ENCODE measurements at regions not wholly inside any gene's neighbourhood (a gene's known extent, or its start where the extent isn't known, plus 50 kb on each side); places are given as distances from the start of the nearest gene placed in this dataset.
"Not testable (repeated sequence)": the region's sequence is repeated elsewhere in the genome, so short reads cannot be mapped to it uniquely, and the experiment has no call there.

- Mint-ChIP-seq H3K27me3 (no peaks in the 10 kb centered on the region), H3K27ac (no peak overlapping the region), H3K4me1 (ENCODE audit: low read depth) (no peaks in the 10 kb centered on the region), H3K4me3 (no peak overlapping the region), H3K36me3 (ENCODE audit: low read depth) (no peaks in the 10 kb centered on the region), H3K9me3 (peaks cover 14% of the 10 kb centered on the region)
These were observed 808.1 kb downstream of the XPNPEP1 start for GRCh38 chr10:109115179-109115578.

GRCh38 chr10:109114579-109114978 is 808.7 kb downstream of the XPNPEP1 start:
- H3K4me3 Mint-ChIP-seq: no peak overlapping the region
- peaks cover 17% of the 10 kb centered on the region for H3K9me3 Mint-ChIP-seq
- no peaks in the 10 kb centered on the region for H3K27me3 Mint-ChIP-seq

GRCh38 chr10:109106604-109107003 is 816.7 kb downstream of the XPNPEP1 start:
- Mint-ChIP-seq H3K4me3 (no peak overlapping the region), H3K27me3 (no peaks in the 10 kb centered on the region), H3K27ac (no peak overlapping the region), H3K4me1 (ENCODE audit: low read depth) (no peaks in the 10 kb centered on the region), H3K9me3 (peaks cover 7% of the 10 kb centered on the region), H3K36me3 (ENCODE audit: low read depth) (no peaks in the 10 kb centered on the region)

More at GRCh38 chr10:109114579-109114978, 808.7 kb downstream of the XPNPEP1 start:
- Mint-ChIP-seq H3K4me1 (ENCODE audit: low read depth) (no peaks in the 10 kb centered on the region), H3K27ac (no peak overlapping the region), H3K36me3 (ENCODE audit: low read depth) (no peaks in the 10 kb centered on the region)

- Mint-ChIP-seq H3K27ac (no peak overlapping the region), H3K36me3 (ENCODE audit: low read depth) (no peaks in the 10 kb centered on the region), H3K27me3 (no peaks in the 10 kb centered on the region), H3K4me1 (ENCODE audit: low read depth) (no peaks in the 10 kb centered on the region), H3K9me3 (peaks cover 8% of the 10 kb centered on the region), H3K4me3 (no peak overlapping the region)
These were observed 817.6 kb downstream of the XPNPEP1 start for GRCh38 chr10:109105725-109106124.

GRCh38 chr10:109104806-109105205 is 818.5 kb downstream of the XPNPEP1 start:
- H3K27ac Mint-ChIP-seq: no peak overlapping the region
- no peaks in the 10 kb centered on the region for H3K27me3 Mint-ChIP-seq
- H3K4me1 Mint-ChIP-seq (ENCODE audit: low read depth): no peaks in the 10 kb centered on the region
- H3K36me3 Mint-ChIP-seq (ENCODE audit: low read depth): no peaks in the 10 kb centered on the region
- H3K4me3 Mint-ChIP-seq: no peak overlapping the region
- H3K9me3 Mint-ChIP-seq: peaks cover 9% of the 10 kb centered on the region

- Mint-ChIP-seq H3K4me1 (ENCODE audit: low read depth) (no peaks in the 10 kb centered on the region), H3K27me3 (no peaks in the 10 kb centered on the region), H3K9me3 (peaks cover 4% of the 10 kb centered on the region), H3K36me3 (ENCODE audit: low read depth) (no peaks in the 10 kb centered on the region), H3K27ac (no peak overlapping the region), H3K4me3 (no peak overlapping the region)
These were observed 820.0 kb downstream of the XPNPEP1 start for GRCh38 chr10:109103278-109103677.

- Mint-ChIP-seq H3K4me3 (no peak overlapping the region), H3K36me3 (ENCODE audit: low read depth) (no peaks in the 10 kb centered on the region), H3K9me3 (no peaks in the 10 kb centered on the region), H3K4me1 (ENCODE audit: low read depth) (no peaks in the 10 kb centered on the region), H3K27me3 (no peaks in the 10 kb centered on the region), H3K27ac (no peak overlapping the region)
These were observed 833.5 kb downstream of the XPNPEP1 start for GRCh38 chr10:109089779-109090178.

- Mint-ChIP-seq H3K36me3 (ENCODE audit: low read depth) (no peaks in the 10 kb centered on the region), H3K4me1 (ENCODE audit: low read depth) (no peaks in the 10 kb centered on the region), H3K27me3 (no peaks in the 10 kb centered on the region), H3K9me3 (peaks cover under 1% of the 10 kb centered on the region), H3K27ac (no peak overlapping the region), H3K4me3 (no peak overlapping the region)
These were observed 851.8 kb downstream of the XPNPEP1 start for GRCh38 chr10:109071539-109071938.

GRCh38 chr10:109070492-109070891 is 852.8 kb downstream of the XPNPEP1 start:
- H3K36me3 Mint-ChIP-seq (ENCODE audit: low read depth): no peaks in the 10 kb centered on the region
- no peak overlapping the region for H3K4me3 Mint-ChIP-seq
- H3K4me1 Mint-ChIP-seq (ENCODE audit: low read depth): no peaks in the 10 kb centered on the region
- H3K9me3 Mint-ChIP-seq: peaks cover 5% of the 10 kb centered on the region
- H3K27ac Mint-ChIP-seq: no peak overlapping the region
- no peaks in the 10 kb centered on the region for H3K27me3 Mint-ChIP-seq

- Mint-ChIP-seq H3K4me1 (ENCODE audit: low read depth) (no peaks in the 10 kb centered on the region), H3K36me3 (ENCODE audit: low read depth) (no peaks in the 10 kb centered on the region), H3K9me3 (peaks cover 5% of the 10 kb centered on the region), H3K4me3 (no peak overlapping the region), H3K27ac (no peak overlapping the region), H3K27me3 (no peaks in the 10 kb centered on the region)
These were observed 856.3 kb downstream of the XPNPEP1 start for GRCh38 chr10:109067031-109067430.

- no peak overlapping the region for H3K27ac Mint-ChIP-seq
- no peak overlapping the region for H3K4me3 Mint-ChIP-seq
- H3K4me1 Mint-ChIP-seq (ENCODE audit: low read depth): no peaks in the 10 kb centered on the region
- peaks cover 5% of the 10 kb centered on the region for H3K9me3 Mint-ChIP-seq
- H3K27me3 Mint-ChIP-seq: no peaks in the 10 kb centered on the region
- no peaks in the 10 kb centered on the region for H3K36me3 Mint-ChIP-seq (ENCODE audit: low read depth)
These were observed 857.5 kb downstream of the XPNPEP1 start for GRCh38 chr10:109065821-109066220.

GRCh38 chr10:109062371-109062770 is 860.9 kb downstream of the XPNPEP1 start:
- Mint-ChIP-seq H3K27me3 (no peaks in the 10 kb centered on the region), H3K36me3 (ENCODE audit: low read depth) (no peaks in the 10 kb centered on the region), H3K4me3 (no peak overlapping the region), H3K4me1 (ENCODE audit: low read depth) (no peaks in the 10 kb centered on the region), H3K9me3 (peaks cover 5% of the 10 kb centered on the region), H3K27ac (no peak overlapping the region)

GRCh38 chr10:109055243-109055642 is 868.1 kb downstream of the XPNPEP1 start:
- no peaks in the 10 kb centered on the region for H3K36me3 Mint-ChIP-seq (ENCODE audit: low read depth)
- H3K27me3 Mint-ChIP-seq: no peaks in the 10 kb centered on the region
- H3K4me3 Mint-ChIP-seq: no peak overlapping the region
- no peak overlapping the region for H3K27ac Mint-ChIP-seq
- H3K9me3 Mint-ChIP-seq: peaks cover 8% of the 10 kb centered on the region
- H3K4me1 Mint-ChIP-seq (ENCODE audit: low read depth): no peaks in the 10 kb centered on the region

GRCh38 chr10:109047856-109048255 is 875.5 kb downstream of the XPNPEP1 start:
- H3K27me3 Mint-ChIP-seq: no peaks in the 10 kb centered on the region
- H3K36me3 Mint-ChIP-seq (ENCODE audit: low read depth): no peaks in the 10 kb centered on the region
- H3K27ac Mint-ChIP-seq: no peak overlapping the region
- H3K9me3 Mint-ChIP-seq: peaks cover 14% of the 10 kb centered on the region
- no peaks in the 10 kb centered on the region for H3K4me1 Mint-ChIP-seq (ENCODE audit: low read depth)
- no peak overlapping the region for H3K4me3 Mint-ChIP-seq

GRCh38 chr10:109046427-109046826 is 876.9 kb downstream of the XPNPEP1 start:
- not testable (repeated sequence) for H3K27me3 Mint-ChIP-seq; H3K4me1 Mint-ChIP-seq (ENCODE audit: low read depth); H3K36me3 Mint-ChIP-seq (ENCODE audit: low read depth); H3K4me3 Mint-ChIP-seq; H3K27ac Mint-ChIP-seq
- peaks cover 12% of the 10 kb centered on the region for H3K9me3 Mint-ChIP-seq

GRCh38 chr10:109040622-109041021 is 882.7 kb downstream of the XPNPEP1 start:
- Mint-ChIP-seq H3K27ac (no peak overlapping the region), H3K4me1 (ENCODE audit: low read depth) (no peaks in the 10 kb centered on the region), H3K36me3 (ENCODE audit: low read depth) (no peaks in the 10 kb centered on the region), H3K9me3 (peaks cover 3% of the 10 kb centered on the region), H3K4me3 (no peak overlapping the region), H3K27me3 (no peaks in the 10 kb centered on the region)
